Glutamatergic neuron (in vitro differentiated cells): ENCODE measurements at regions not wholly inside any gene's neighbourhood (a gene's known extent, or its start where the extent isn't known, plus 50 kb on each side); places are given as distances from the start of the nearest gene placed in this dataset.

ENCODE experiments used
- DNase-seq: peaks from one replicate; pipeline ENCODE4 v3.0.0; 2022
- H3K27ac Mint-ChIP-seq: one replicate; pipeline ENCODE4 v1.8.0; 2020; ENCODE audit warnings: mild to moderate bottlenecking, mixed read lengths, inconsistent platforms; ENCODE audit not compliant: unreplicated experiment
- H3K27me3 Mint-ChIP-seq: one replicate; pipeline ENCODE4 v1.8.0; 2020; ENCODE audit warnings: mild to moderate bottlenecking, moderate library complexity, mixed read lengths, inconsistent platforms; ENCODE audit not compliant: unreplicated experiment
- H3K36me3 Mint-ChIP-seq: one replicate; pipeline ENCODE4 v1.8.0; 2020; ENCODE audit warnings: mild to moderate bottlenecking, mixed read lengths, inconsistent platforms; ENCODE audit not compliant: unreplicated experiment
- H3K4me1 Mint-ChIP-seq: one replicate; pipeline ENCODE4 v1.8.0; 2020; ENCODE audit warnings: mild to moderate bottlenecking, low read depth, mixed read lengths, inconsistent platforms; ENCODE audit not compliant: unreplicated experiment
- H3K4me3 Mint-ChIP-seq: one replicate; pipeline ENCODE4 v1.8.0; 2020; ENCODE audit warnings: mild to moderate bottlenecking, mixed read lengths, inconsistent platforms; ENCODE audit not compliant: unreplicated experiment
- H3K9me3 Mint-ChIP-seq: one replicate; pipeline ENCODE4 v1.8.0; 2020; ENCODE audit warnings: mild to moderate bottlenecking, moderate library complexity, mixed read lengths, inconsistent platforms; ENCODE audit not compliant: unreplicated experiment
- TF ChIP-seq, protein P1 (sequence below): fragments of 200-600 bp; sonication (generic); IDR thresholded peaks from one replicate; pipeline ENCODE4 v1.5.0; 2021; ENCODE audit not compliant: partially characterized antibody, unreplicated experiment

DNA sequence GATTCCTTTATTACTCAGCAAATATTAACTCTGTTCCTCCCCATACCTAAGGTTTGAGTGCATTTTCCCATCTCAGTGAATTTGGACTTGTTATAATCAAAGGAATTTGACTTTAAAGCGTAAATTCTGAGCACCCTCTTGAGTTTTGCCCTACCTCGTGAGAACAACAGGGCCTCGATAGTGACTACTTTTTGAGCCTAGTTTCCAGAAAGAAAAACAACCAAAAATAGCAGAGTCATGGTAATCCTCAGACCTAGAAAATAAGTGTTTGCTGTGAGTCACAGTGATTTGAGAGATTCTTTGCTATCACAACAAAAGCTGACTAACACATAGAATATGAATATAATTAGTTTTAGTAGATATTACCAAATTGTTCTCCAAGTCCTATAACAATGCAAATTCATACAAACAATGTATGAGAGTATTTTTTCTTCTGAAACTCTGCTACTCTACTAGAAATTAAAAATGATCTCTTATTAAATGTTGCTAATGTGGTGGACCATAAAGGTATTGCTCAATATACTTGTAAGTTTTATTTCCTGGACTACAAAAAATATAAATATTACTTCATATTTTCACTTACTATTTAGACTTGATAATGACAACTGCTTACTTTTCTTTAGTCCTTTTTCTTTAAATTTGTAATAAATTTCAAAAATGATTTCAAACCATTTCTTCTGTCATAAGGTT is 759.7 kb downstream of the BRINP1 start:
- no peak overlapping the region for H3K27ac Mint-ChIP-seq
- TF ChIP-seq, protein P1, sequence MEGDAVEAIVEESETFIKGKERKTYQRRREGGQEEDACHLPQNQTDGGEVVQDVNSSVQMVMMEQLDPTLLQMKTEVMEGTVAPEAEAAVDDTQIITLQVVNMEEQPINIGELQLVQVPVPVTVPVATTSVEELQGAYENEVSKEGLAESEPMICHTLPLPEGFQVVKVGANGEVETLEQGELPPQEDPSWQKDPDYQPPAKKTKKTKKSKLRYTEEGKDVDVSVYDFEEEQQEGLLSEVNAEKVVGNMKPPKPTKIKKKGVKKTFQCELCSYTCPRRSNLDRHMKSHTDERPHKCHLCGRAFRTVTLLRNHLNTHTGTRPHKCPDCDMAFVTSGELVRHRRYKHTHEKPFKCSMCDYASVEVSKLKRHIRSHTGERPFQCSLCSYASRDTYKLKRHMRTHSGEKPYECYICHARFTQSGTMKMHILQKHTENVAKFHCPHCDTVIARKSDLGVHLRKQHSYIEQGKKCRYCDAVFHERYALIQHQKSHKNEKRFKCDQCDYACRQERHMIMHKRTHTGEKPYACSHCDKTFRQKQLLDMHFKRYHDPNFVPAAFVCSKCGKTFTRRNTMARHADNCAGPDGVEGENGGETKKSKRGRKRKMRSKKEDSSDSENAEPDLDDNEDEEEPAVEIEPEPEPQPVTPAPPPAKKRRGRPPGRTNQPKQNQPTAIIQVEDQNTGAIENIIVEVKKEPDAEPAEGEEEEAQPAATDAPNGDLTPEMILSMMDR = no peak
- no peaks in the 10 kb centered on the region for H3K27me3 Mint-ChIP-seq
- no peaks in the 10 kb centered on the region for H3K36me3 Mint-ChIP-seq
- H3K4me3 Mint-ChIP-seq = no peak overlapping the region
- no peaks in the 10 kb centered on the region for H3K4me1 Mint-ChIP-seq
- no peak for DNase-seq
- H3K9me3 Mint-ChIP-seq = no peaks in the 10 kb centered on the region

DNA sequence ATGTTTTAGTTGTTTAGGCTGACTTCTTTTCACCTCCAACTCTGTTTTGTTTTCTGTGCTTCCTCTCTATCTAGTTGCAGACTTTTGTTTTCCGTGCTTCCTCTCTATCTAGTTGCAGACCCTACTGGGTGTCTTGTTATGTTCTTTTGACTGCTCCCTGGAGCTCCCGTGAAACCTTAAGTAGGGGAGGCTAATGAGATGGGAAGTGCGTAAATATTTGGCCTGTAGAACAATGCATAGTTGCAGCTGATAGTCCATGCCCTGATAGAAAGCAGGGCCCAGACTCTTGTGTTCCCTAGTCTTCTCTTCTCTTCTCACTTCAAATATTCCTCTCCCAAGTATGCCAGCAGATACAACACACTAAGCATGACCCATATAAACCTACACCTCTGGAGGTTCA is 757.0 kb downstream of the BRINP1 start:
- TF ChIP-seq, protein P1 = no peak
- H3K27me3 Mint-ChIP-seq = no peaks in the 10 kb centered on the region
- no peaks in the 10 kb centered on the region for H3K4me1 Mint-ChIP-seq
- H3K9me3 Mint-ChIP-seq = no peaks in the 10 kb centered on the region
- no peak overlapping the region for H3K4me3 Mint-ChIP-seq
- DNase-seq = no peak
- no peaks in the 10 kb centered on the region for H3K36me3 Mint-ChIP-seq
- no peak overlapping the region for H3K27ac Mint-ChIP-seq

DNA sequence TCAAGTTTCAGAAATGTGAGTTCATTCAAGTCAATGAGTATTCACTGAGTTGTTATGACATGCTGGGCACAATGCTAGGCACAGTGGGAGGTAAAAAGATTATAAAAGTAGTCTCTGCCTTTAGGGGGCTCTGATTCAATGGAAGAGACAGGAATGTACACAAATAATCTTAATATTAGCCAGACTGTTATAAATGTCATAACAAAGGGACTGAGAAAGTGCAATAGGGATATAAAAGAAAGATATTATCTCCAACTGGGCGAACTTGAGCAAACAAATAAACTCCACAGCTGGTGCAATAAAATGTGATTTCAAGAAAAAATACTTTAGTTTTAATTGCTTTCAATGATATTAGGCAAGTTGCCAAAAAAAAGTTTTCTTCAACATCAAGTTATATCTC is 755.2 kb downstream of the BRINP1 start:
- DNase-seq = no peak
- Mint-ChIP-seq H3K4me1 (no peaks in the 10 kb centered on the region), H3K9me3 (no peaks in the 10 kb centered on the region), H3K27me3 (no peaks in the 10 kb centered on the region), H3K4me3 (no peak overlapping the region), H3K27ac (no peak overlapping the region), H3K36me3 (no peaks in the 10 kb centered on the region)
- TF ChIP-seq, protein P1 = no peak

DNA sequence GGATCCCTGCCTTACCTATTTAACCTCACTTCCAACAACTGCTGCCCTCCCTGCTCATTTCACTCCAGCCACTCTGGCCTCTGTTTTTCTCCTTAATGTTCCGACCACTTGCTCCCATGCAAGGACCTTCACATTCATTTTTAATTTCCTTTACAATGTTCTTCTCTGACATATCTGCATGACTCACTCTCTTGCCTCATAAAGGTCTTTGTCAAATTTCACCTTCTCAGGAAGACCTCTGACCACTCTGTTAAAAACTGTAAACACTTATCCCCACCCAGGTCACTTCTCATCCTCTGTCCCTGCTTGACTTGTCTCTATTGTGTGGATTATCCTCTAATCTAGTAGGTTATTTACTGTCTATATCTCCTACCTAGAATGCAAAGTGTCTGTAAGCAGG is 751.2 kb downstream of the BRINP1 start:
- TF ChIP-seq, protein P1 = no peak
- Mint-ChIP-seq H3K27ac (no peak overlapping the region), H3K4me1 (no peaks in the 10 kb centered on the region), H3K36me3 (no peaks in the 10 kb centered on the region), H3K4me3 (no peak overlapping the region), H3K9me3 (no peaks in the 10 kb centered on the region), H3K27me3 (no peaks in the 10 kb centered on the region)
- DNase-seq = no peak

DNA sequence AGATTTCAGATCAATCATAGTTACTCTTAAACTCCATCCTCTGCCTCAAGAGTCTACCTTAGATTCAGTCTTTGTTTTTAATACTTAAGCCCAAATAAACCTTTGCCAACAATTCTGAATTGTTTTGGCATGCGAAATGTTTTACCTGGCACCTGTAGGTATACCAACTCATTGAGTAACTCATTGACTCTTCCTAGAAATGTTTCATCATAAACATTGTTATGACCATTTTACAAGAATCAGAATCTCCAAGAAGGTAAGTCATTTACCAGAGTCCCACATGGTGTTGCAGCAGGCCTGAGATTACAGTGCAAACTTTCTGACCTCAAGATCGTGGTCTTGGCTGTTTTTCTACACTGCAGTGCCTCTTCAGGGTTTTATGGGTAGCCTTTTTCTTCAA is 750.4 kb downstream of the BRINP1 start:
- H3K4me3 Mint-ChIP-seq = no peak overlapping the region
- no peaks in the 10 kb centered on the region for H3K36me3 Mint-ChIP-seq
- DNase-seq = no peak
- TF ChIP-seq, protein P1 = no peak
- no peak overlapping the region for H3K27ac Mint-ChIP-seq
- no peaks in the 10 kb centered on the region for H3K27me3 Mint-ChIP-seq
- H3K4me1 Mint-ChIP-seq = no peaks in the 10 kb centered on the region
- H3K9me3 Mint-ChIP-seq = no peaks in the 10 kb centered on the region
